ENCODE measurements at regions not wholly inside any gene's neighbourhood (a gene's known extent, or its start where the extent isn't known, plus 50 kb on each side); places are given as distances from the start of the nearest gene placed in this dataset.

DNA sequence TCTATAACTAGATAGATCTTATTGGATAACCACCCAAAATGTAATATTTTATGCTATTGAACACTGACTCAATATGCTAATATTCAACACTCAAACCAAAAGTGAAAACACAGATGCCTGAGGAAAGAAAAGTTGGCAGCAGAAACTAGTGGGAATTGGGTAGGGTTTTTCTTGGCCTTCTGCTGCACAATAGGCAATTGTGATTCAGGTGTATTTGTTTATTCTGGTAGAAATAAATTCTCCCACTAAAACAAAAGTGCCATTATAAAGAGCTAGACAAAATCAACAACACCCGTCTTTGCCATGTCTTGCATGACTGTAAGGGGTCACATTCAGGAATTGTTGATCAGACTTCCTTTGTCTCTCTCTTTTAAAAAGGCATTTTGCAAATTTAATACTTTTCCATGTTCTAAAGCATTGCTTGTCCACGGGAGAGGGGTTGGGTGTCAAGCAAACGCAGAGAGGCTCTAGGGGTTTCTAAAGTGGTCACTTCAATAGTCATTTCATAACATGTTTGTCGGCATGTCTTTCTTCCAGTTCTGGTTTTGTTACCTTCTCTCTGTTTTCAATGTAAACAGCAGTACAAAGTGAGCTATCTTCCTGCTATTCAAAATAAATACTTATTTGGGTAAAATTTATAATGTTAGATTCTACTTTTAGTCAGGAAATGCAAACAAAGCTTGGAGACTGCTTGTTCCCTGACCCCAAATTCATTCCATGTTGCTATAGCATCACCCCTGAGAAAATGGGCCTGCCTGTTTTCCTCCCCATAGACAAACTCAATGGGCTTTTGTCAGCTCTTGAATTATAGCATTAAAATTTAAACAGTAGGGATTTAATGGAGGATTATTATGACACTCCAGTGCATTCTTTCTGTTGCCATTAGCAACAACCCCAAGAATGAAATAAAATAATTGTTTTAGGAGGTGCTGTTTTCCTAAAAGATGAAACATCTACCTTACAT lies 217.0 kb upstream of the CCN2 start:
- TF ChIP-seq SUZ12 (IDR thresholded peaks at IDR 0.05; ENCODE audit: extremely low read depth, insufficient read depth, insufficient read length) (no peak), ZNF274 (IDR thresholded peaks at IDR 0.05; ENCODE audit: low read depth, low read length) (no peak), YY1 (IDR thresholded peaks at IDR 0.05; ENCODE audit: insufficient read depth, insufficient read length) (no peak)
- Histone ChIP-seq H3K4me1 (ENCODE audit: insufficient read depth, insufficient read length) (no peaks in the 10 kb centered on the region), H3K4me3 (ENCODE audit: insufficient read length, low read depth) (no peak overlapping the region), H3K36me3 (ENCODE audit: insufficient read depth, insufficient read length, low read length) (no peaks in the 10 kb centered on the region), H3K9me3 (ENCODE audit: insufficient read depth, low read length) (no peaks in the 10 kb centered on the region), H3K27me3 (ENCODE audit: insufficient read depth, insufficient read length) (no peaks in the 10 kb centered on the region), H3K9ac (ENCODE audit: insufficient read length, low read depth) (no peak overlapping the region)
- DNase-seq (ENCODE audit: low read depth, low spot score) = no peak

DNA sequence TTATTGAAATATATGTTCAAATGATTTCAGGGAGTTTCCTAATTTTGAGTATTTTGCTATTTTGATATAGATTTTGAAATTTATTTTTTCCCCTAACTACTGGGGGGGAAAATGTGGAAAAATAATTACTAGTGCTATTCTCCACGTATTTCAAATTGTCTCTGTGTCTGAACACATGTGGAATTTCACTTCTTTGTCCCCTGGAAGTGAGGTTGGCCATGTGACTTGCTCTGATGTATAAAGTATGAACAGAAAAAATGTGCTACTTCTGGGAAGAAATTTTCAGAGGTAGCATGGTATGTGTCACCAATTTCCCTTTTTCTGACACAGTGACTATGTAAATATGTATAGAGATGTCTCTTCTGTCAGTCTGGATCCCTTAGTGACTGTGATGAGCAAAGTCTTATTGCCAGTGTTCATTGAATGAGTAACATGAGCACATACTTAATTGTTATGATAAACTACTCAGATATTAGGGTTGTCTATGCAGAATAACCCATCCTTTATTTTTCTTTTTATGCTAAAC lies 215.4 kb upstream of the CCN2 start:
- no peak overlapping the region for H3K9ac ChIP-seq (ENCODE audit: insufficient read length, low read depth)
- H3K9me3 ChIP-seq (ENCODE audit: insufficient read depth, low read length) = no peaks in the 10 kb centered on the region
- H3K27me3 ChIP-seq (ENCODE audit: insufficient read depth, insufficient read length) = no peaks in the 10 kb centered on the region
- H3K36me3 ChIP-seq (ENCODE audit: insufficient read depth, insufficient read length, low read length) = no peaks in the 10 kb centered on the region
- DNase-seq (ENCODE audit: low read depth, low spot score) = no peak
- no peaks in the 10 kb centered on the region for H3K4me1 ChIP-seq (ENCODE audit: insufficient read depth, insufficient read length)
- no peak overlapping the region for H3K4me3 ChIP-seq (ENCODE audit: insufficient read length, low read depth)
- TF ChIP-seq YY1 (IDR thresholded peaks at IDR 0.05; ENCODE audit: insufficient read depth, insufficient read length) (no peak), ZNF274 (IDR thresholded peaks at IDR 0.05; ENCODE audit: low read depth, low read length) (no peak), SUZ12 (IDR thresholded peaks at IDR 0.05; ENCODE audit: extremely low read depth, insufficient read depth, insufficient read length) (no peak)

DNA sequence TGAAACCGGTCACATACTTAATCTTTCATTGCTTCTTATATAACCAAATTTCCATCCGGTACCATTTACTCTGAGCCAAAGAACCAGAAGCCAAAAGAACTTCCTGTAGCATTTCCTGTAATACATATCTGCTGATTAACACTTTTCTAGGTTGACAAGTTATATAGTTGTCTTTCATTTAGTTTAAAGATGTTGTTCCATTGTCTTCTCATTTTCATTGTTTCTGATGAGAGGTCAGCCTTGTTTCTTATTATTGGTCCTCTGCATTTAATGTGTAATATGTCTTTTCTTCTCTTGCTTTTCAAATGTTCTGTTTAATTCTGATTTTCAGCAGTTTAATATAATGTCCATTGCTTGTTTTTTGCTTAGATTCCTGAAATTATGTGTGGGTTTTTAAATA lies 214.5 kb upstream of the CCN2 start:
- TF ChIP-seq ZNF274 (IDR thresholded peaks at IDR 0.05; ENCODE audit: low read depth, low read length) = no peak
- no peak for TF ChIP-seq YY1 (IDR thresholded peaks at IDR 0.05; ENCODE audit: insufficient read depth, insufficient read length)
- TF ChIP-seq SUZ12 (IDR thresholded peaks at IDR 0.05; ENCODE audit: extremely low read depth, insufficient read depth, insufficient read length) = no peak
- Histone ChIP-seq H3K4me3 (ENCODE audit: insufficient read length, low read depth) (no peak overlapping the region), H3K9ac (ENCODE audit: insufficient read length, low read depth) (no peak overlapping the region), H3K27me3 (ENCODE audit: insufficient read depth, insufficient read length) (no peaks in the 10 kb centered on the region), H3K4me1 (ENCODE audit: insufficient read depth, insufficient read length) (no peaks in the 10 kb centered on the region), H3K9me3 (ENCODE audit: insufficient read depth, low read length) (no peaks in the 10 kb centered on the region), H3K36me3 (ENCODE audit: insufficient read depth, insufficient read length, low read length) (no peaks in the 10 kb centered on the region)
- no peak for DNase-seq (ENCODE audit: low read depth, low spot score)

DNA sequence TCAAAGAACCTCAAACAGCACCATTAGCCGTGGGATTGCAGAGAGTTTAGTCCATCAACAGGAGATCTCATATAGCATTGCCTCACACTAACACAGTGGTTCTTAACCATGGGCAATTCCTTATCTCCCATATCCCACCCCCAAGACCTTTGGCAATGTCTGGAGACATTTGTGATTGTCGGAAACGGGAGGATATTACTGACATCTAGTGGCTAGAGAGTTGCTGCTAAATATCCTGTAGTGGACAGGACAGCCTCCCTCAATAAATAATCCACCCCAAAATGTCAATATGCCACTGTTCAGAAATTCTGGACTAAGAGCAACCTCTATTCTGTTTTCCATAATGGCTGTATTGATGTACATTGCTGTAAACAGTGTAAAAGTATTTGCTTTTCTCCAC lies 210.1 kb upstream of the CCN2 start:
- Histone ChIP-seq H3K9me3 (ENCODE audit: insufficient read depth, low read length) (no peaks in the 10 kb centered on the region), H3K4me3 (ENCODE audit: insufficient read length, low read depth) (no peak overlapping the region), H3K27me3 (ENCODE audit: insufficient read depth, insufficient read length) (no peaks in the 10 kb centered on the region), H3K36me3 (ENCODE audit: insufficient read depth, insufficient read length, low read length) (no peaks in the 10 kb centered on the region), H3K9ac (ENCODE audit: insufficient read length, low read depth) (no peak overlapping the region), H3K4me1 (ENCODE audit: insufficient read depth, insufficient read length) (no peaks in the 10 kb centered on the region)
- DNase-seq (ENCODE audit: low read depth, low spot score) = peak; percentile 6
- TF ChIP-seq SUZ12 (IDR thresholded peaks at IDR 0.05; ENCODE audit: extremely low read depth, insufficient read depth, insufficient read length) = no peak
- TF ChIP-seq YY1 (IDR thresholded peaks at IDR 0.05; ENCODE audit: insufficient read depth, insufficient read length) = no peak
- TF ChIP-seq ZNF274 (IDR thresholded peaks at IDR 0.05; ENCODE audit: low read depth, low read length) = no peak

DNA sequence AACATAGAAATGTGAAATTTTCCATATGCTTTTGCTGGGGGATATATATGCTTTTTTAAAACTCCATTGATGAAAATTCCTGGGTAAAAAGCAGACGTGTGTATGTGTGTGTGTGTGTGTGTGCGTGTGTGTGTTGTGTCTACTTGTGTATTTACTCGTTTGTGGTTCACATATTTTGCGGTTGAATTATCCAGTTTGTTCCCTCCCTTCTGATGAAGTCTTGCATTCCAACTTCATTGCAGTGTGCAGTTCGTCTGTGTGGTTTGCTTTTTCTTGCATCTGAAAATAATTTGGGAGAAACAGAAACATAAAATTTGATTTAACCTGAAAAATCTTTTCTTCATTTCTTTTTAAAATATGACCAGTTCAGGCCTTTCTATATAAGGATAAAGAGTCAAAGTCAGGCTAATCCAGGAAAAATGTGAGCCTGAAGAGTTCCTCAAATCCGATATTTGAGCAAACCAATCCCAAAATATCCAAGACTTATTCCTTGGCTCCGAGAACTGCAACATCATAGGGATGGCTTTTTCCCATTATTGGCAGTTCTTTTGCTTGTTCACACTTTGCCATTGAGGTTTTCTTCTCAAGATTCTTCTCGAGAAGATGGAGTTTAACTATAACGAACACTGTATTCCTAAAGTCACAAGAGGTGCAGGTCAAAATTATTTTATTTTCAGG lies 202.2 kb upstream of the CCN2 start:
- Histone ChIP-seq H3K27me3 (ENCODE audit: insufficient read depth, insufficient read length) (no peaks in the 10 kb centered on the region), H3K36me3 (ENCODE audit: insufficient read depth, insufficient read length, low read length) (no peaks in the 10 kb centered on the region), H3K4me3 (ENCODE audit: insufficient read length, low read depth) (no peak overlapping the region), H3K4me1 (ENCODE audit: insufficient read depth, insufficient read length) (no peaks in the 10 kb centered on the region), H3K9ac (ENCODE audit: insufficient read length, low read depth) (no peak overlapping the region), H3K9me3 (ENCODE audit: insufficient read depth, low read length) (no peaks in the 10 kb centered on the region)
- TF ChIP-seq YY1 (IDR thresholded peaks at IDR 0.05; ENCODE audit: insufficient read depth, insufficient read length) = no peak
- TF ChIP-seq ZNF274 (IDR thresholded peaks at IDR 0.05; ENCODE audit: low read depth, low read length) = no peak
- no peak for TF ChIP-seq SUZ12 (IDR thresholded peaks at IDR 0.05; ENCODE audit: extremely low read depth, insufficient read depth, insufficient read length)
- no peak for DNase-seq (ENCODE audit: low read depth, low spot score)

DNA sequence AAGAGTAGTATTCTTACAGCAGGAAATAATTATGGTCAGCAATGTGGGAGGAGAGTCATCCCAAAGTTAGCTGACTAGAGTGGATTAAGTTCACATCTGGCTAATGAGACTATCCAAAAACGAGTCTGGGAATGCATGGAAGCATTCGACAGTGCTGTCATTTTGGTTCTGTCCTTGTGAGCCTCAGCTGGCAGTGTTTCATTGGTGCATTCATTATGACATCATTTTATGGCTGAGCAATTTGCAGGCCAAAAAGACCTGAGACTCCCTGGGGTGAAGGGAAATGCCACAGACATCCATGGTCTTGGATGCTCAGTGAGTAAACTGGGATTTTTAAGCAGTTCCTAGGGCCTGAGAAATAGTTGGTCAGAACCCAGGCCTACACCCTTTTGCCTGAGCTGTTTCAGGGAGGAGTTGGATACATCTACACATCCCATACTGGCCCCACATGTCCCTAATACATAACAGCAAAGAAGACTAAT lies 196.4 kb upstream of the CCN2 start:
- H3K4me3 ChIP-seq (ENCODE audit: insufficient read length, low read depth) = no peak overlapping the region
- no peak overlapping the region for H3K9ac ChIP-seq (ENCODE audit: insufficient read length, low read depth)
- H3K36me3 ChIP-seq (ENCODE audit: insufficient read depth, insufficient read length, low read length) = no peaks in the 10 kb centered on the region
- TF ChIP-seq SUZ12 (IDR thresholded peaks at IDR 0.05; ENCODE audit: extremely low read depth, insufficient read depth, insufficient read length) (no peak), YY1 (IDR thresholded peaks at IDR 0.05; ENCODE audit: insufficient read depth, insufficient read length) (no peak), ZNF274 (IDR thresholded peaks at IDR 0.05; ENCODE audit: low read depth, low read length) (no peak)
- no peak for DNase-seq (ENCODE audit: low read depth, low spot score)
- H3K9me3 ChIP-seq (ENCODE audit: insufficient read depth, low read length) = no peaks in the 10 kb centered on the region
- no peaks in the 10 kb centered on the region for H3K4me1 ChIP-seq (ENCODE audit: insufficient read depth, insufficient read length)
- no peaks in the 10 kb centered on the region for H3K27me3 ChIP-seq (ENCODE audit: insufficient read depth, insufficient read length)

DNA sequence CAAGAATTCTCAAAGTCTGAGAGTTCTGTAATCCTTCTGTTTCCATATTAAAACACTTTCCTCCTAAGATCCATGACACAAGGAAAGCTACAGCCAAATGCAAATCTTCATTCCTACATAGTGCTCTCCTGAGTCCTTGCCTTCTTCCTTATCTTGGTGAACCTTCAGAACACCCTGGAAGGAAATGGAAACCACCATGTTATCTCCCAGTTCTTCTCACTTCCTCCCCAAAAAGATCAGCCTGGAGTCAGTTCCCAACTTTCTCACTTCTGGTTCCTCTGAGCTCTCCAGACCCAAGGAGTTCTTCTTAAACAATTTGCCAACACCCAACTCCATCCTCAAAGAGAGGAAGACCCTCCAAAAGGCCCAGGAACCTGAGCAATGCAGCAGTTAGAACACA lies 193.3 kb upstream of the CCN2 start:
- H3K4me1 ChIP-seq (ENCODE audit: insufficient read depth, insufficient read length) = no peaks in the 10 kb centered on the region
- H3K9me3 ChIP-seq (ENCODE audit: insufficient read depth, low read length) = no peaks in the 10 kb centered on the region
- no peak for DNase-seq (ENCODE audit: low read depth, low spot score)
- no peak overlapping the region for H3K9ac ChIP-seq (ENCODE audit: insufficient read length, low read depth)
- H3K27me3 ChIP-seq (ENCODE audit: insufficient read depth, insufficient read length) = no peaks in the 10 kb centered on the region
- H3K36me3 ChIP-seq (ENCODE audit: insufficient read depth, insufficient read length, low read length) = no peaks in the 10 kb centered on the region
- H3K4me3 ChIP-seq (ENCODE audit: insufficient read length, low read depth) = no peak overlapping the region
- no peak for TF ChIP-seq YY1 (IDR thresholded peaks at IDR 0.05; ENCODE audit: insufficient read depth, insufficient read length)
- TF ChIP-seq SUZ12 (IDR thresholded peaks at IDR 0.05; ENCODE audit: extremely low read depth, insufficient read depth, insufficient read length) = no peak
- no peak for TF ChIP-seq ZNF274 (IDR thresholded peaks at IDR 0.05; ENCODE audit: low read depth, low read length)
